Sigmoid colon (tissue), 6 donors: ENCODE measurements at regions not wholly inside any gene's neighbourhood (a gene's known extent, or its start where the extent isn't known, plus 50 kb on each side); places are given as distances from the start of the nearest gene placed in this dataset.

Experiments used
- DNase-seq: peaks from one replicate; pipeline ENCODE4 v3.0.0-alpha.2; 2019
- H3K27ac ChIP-seq, 4 donors: fragments of 200-600 bp; sonication (generic); one replicate each; pipeline ENCODE4 v1.5.1; 2016 to 2019; ENCODE audit warnings: mild to moderate bottlenecking in 1 of 4
- H3K27me3 ChIP-seq, 3 donors: fragments of 200-600 bp; sonication (generic); one replicate each; pipeline ENCODE4 v1.5.1; 2019; ENCODE audit warnings: mild to moderate bottlenecking in 1 of 3
- H3K36me3 ChIP-seq, 4 donors: fragments of 200-600 bp; sonication (generic); one replicate each; pipeline ENCODE4 v1.5.1; 2016 to 2019
- H3K4me1 ChIP-seq, 4 donors: fragments of 200-600 bp; sonication (generic); one replicate each; pipeline ENCODE4 v1.5.1; 2017 to 2019
- H3K4me3 ChIP-seq, 4 donors: fragments of 200-600 bp; sonication (generic); one replicate each; pipeline ENCODE4 v1.5.1; 2017 to 2019; ENCODE audit warnings: mild to moderate bottlenecking in 2 of 4, moderate library complexity in 1 of 4
- H3K9me3 ChIP-seq, 4 donors: fragments of 200-600 bp in 3 of 4; sonication (generic) in 3 of 4; one replicate each; pipeline versions ENCODE4 v1.5.1 to v1.6.1; 2013 to 2019
- EP300 ChIP-seq, 4 donors: sonication (generic); formaldehyde crosslinking; IDR thresholded peaks; one replicate each; pipeline ENCODE4 v1.6.1; 2017; ENCODE audit warnings: antibody characterized with exemption in 4 of 4
- POLR2A ChIP-seq, 2 donors: fragments of 450-650 bp; IDR thresholded peaks; one replicate each; pipeline ENCODE4 v1.6.1; 2016; ENCODE audit warnings: antibody characterized with exemption in 2 of 2, mild to moderate bottlenecking in 2 of 2, moderate library complexity in 2 of 2
- POLR2AphosphoS5 ChIP-seq, 4 donors: sonication (generic); formaldehyde crosslinking; IDR thresholded peaks; one replicate each; pipeline ENCODE4 v1.6.1; 2017; ENCODE audit warnings: antibody characterized with exemption in 4 of 4
- WGBS, 2 donors: extraction: QIAGEN DNeasy Blood & Tissue Kit; methylation state at CpG; one replicate each; pipeline ENCODE4 v1.1.7; 2013; 5-methylcytosine and 5-hydroxymethylcytosine counted together
- intact Hi-C: fragments of 100-400 bp; cut with DNase I; formaldehyde crosslinking; loops from one replicate; pipeline ENCODE4 v1.15.1; 2023
- TF ChIP-seq, protein P1 (sequence below), 4 experiments: fragments of 450-650 bp in 3 of 4; fragments of 200-600 bp in 1 of 4; IDR thresholded peaks; one replicate each; pipeline ENCODE4 v1.5.1; 2016 to 2019; ENCODE audit warnings: antibody characterized with exemption in 4 of 4, mild to moderate bottlenecking in 3 of 4, moderate library complexity in 2 of 4
- donor health status: healthy with polysubstance abuse.
- donor health status: healthy.

DNA sequence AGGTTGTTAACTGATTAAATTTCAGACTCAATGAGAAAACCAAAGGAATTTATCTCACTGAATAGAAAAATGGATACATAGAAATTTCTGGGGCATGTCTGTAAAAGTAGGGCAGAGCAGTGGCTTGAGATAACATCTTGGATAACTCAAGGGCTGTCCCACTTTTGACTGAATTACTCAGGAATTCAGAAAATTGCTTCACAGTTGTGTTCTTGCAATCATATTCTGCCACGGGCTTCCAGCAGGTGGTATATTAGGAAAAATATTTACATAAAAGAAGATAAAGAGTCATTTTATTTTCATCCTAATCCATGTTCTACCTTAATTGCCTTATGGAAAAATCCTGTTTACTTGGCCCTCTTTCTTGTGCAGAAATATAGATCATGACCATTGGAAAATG lies 156.4 kb upstream of the AKIRIN2 start:
- WGBS, 2 donors, result 9 to 64% methylated on average over 1 of the region's 1 CpG
- no peak for DNase-seq
- H3K27me3 ChIP-seq, result no peaks in the 10 kb centered on the region
- TF ChIP-seq EP300 (IDR thresholded peaks at IDR 0.05) (no peak), POLR2A (IDR thresholded peaks at IDR 0.05) (no peak), POLR2AphosphoS5 (IDR thresholded peaks at IDR 0.05) (no peak)
- intact Hi-C loops, result no loop called here
- H3K36me3 ChIP-seq, result no peaks in the 10 kb centered on the region
- no peaks in the 10 kb centered on the region for H3K9me3 ChIP-seq
- H3K4me1 ChIP-seq, result no peaks in the 10 kb centered on the region
- H3K27ac ChIP-seq, result no peak overlapping the region
- no peak overlapping the region for H3K4me3 ChIP-seq

DNA sequence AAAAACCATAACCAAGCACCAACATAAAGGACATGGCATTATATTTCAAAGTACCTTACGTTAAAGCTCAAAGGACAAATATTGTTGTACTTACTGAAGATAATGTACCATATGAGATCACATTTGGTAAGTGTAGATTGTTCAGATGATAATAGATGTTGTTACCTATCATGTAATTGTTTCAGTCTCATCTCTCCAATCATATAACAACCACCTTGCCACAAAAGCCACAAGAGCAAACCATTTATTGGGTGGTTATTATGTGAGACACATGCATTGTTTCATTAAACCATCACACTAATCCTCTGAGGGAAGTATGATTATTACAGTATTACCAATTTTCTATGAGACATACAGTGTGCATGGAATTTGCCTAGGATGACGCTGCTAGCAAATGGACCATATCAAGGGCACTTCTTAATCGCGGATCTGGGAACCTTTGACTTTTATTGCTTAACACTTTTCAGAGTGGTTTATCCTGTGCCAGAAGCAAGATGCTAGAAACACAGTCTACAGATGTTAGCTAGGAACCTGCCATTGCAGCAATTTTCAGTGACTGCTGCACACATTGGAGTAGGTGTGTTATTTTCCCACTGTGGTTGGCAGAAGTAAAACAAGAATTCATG lies 149.8 kb upstream of the AKIRIN2 start:
- Histone ChIP-seq H3K27ac (no peak overlapping the region), H3K4me1 (no peaks in the 10 kb centered on the region), H3K4me3 (no peak overlapping the region), H3K9me3 (no peaks in the 10 kb centered on the region), H3K36me3 (no peaks in the 10 kb centered on the region), H3K27me3 (no peaks in the 10 kb centered on the region)
- TF ChIP-seq, protein P1, sequence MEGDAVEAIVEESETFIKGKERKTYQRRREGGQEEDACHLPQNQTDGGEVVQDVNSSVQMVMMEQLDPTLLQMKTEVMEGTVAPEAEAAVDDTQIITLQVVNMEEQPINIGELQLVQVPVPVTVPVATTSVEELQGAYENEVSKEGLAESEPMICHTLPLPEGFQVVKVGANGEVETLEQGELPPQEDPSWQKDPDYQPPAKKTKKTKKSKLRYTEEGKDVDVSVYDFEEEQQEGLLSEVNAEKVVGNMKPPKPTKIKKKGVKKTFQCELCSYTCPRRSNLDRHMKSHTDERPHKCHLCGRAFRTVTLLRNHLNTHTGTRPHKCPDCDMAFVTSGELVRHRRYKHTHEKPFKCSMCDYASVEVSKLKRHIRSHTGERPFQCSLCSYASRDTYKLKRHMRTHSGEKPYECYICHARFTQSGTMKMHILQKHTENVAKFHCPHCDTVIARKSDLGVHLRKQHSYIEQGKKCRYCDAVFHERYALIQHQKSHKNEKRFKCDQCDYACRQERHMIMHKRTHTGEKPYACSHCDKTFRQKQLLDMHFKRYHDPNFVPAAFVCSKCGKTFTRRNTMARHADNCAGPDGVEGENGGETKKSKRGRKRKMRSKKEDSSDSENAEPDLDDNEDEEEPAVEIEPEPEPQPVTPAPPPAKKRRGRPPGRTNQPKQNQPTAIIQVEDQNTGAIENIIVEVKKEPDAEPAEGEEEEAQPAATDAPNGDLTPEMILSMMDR (IDR thresholded peaks at IDR 0.05), result no peak
- TF ChIP-seq POLR2AphosphoS5 (IDR thresholded peaks at IDR 0.05) (no peak), POLR2A (IDR thresholded peaks at IDR 0.05) (no peak), EP300 (IDR thresholded peaks at IDR 0.05) (no peak)
- 83 to 89% methylated on average over 4 of the region's 4 CpGs for WGBS, 2 donors
- DNase-seq, result no peak
- intact Hi-C loops, result no loop called here

DNA sequence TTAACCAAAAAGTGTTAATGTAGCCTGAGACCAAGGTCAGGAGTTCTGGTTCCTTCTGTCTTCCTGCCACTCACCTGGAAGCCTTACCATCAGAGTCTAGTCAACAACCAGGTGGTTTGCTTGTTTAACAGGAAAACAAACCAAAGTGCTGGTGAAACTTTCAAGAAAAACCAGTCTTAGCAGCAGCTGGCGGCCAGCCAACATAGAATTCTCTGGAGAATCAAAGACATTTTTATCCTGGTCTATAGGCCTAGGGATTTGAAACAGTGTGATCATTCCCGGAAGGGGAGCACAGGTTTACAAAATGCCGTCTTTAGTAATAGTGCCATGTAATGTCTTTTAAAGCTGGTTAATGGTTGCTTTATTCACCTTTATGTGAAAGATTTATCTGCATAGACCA lies 146.6 kb upstream of the AKIRIN2 start:
- Histone ChIP-seq H3K27ac (no peak overlapping the region), H3K9me3 (no peaks in the 10 kb centered on the region), H3K27me3 (no peaks in the 10 kb centered on the region), H3K36me3 (no peaks in the 10 kb centered on the region), H3K4me3 (no peak overlapping the region), H3K4me1 (no peaks in the 10 kb centered on the region)
- intact Hi-C loops, result no loop called here
- TF ChIP-seq EP300 (IDR thresholded peaks at IDR 0.05), result no peak
- WGBS, 2 donors, result 18 to 58% methylated on average over 3 of the region's 3 CpGs
- DNase-seq, result no peak

DNA sequence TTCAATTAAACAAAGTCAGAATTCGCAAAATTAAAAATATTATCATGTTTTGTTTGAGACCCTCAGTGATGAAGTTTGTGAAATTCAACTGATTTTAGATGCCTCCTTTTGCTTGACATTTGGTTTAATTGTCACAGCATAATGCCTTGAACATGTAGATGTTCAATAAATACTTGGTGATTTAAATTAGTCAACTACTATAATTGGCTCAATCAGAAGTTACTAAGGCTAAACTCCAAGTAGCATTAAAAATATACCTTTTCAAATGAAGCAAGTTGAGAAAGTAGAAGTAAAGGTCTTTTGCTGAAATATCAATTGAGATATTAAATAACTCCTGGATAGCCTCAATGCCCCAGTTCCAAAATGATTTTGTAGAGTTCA lies 145.8 kb upstream of the AKIRIN2 start:
- Histone ChIP-seq H3K27ac (no peak overlapping the region), H3K36me3 (no peaks in the 10 kb centered on the region)
- WGBS, 2 donors, result 95 to 97% methylated on average over 1 of the region's 1 CpG

DNA sequence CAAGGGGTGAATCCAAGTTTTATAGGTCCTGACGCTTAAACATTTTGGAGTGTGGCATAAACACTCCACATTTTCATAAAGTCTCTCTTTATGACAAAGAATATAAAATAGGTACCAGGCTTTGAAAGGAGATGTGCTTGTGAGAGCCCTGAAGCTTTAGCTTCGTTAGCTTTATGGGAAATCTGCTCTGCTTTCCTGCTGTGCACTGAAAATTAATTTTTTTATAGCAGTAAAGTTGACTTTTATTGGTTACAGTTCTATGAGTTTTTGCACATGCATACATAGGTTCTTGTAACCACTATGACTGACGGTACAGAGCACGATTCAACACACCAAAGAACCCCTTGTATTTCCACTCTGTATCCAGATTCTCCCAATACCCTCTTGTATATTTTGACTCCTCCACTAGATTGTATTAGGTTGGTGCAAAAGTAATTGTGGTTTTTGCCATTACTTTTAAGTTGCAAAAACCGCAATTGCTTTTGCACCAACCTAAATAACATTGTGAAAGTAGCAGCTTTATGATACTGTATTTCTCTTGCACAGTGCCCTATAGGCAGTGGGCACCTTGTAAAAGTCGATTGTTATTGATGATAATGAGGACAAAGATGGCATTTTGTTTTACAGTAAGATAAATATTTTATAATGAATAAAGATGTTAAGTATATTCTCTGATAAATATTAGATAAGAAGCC lies 145.2 kb upstream of the AKIRIN2 start:
- intact Hi-C loops, result no loop called here
- Histone ChIP-seq H3K27me3 (no peaks in the 10 kb centered on the region), H3K9me3 (no peaks in the 10 kb centered on the region), H3K27ac (no peak overlapping the region), H3K4me1 (no peaks in the 10 kb centered on the region), H3K36me3 (no peaks in the 10 kb centered on the region), H3K4me3 (no peak overlapping the region)
- TF ChIP-seq, protein P1 (IDR thresholded peaks at IDR 0.05), result no peak
- TF ChIP-seq EP300 (IDR thresholded peaks at IDR 0.05), result no peak
- TF ChIP-seq POLR2AphosphoS5 (IDR thresholded peaks at IDR 0.05), result no peak
- no peak for TF ChIP-seq POLR2A (IDR thresholded peaks at IDR 0.05)
- WGBS, 2 donors, result 82 to 85% methylated on average over 6 of the region's 6 CpGs
- DNase-seq, result no peak

More for the DNA sequence above, 145.8 kb upstream of the AKIRIN2 start:
- DNase-seq, result no peak
- intact Hi-C loops, result no loop called here
- Histone ChIP-seq H3K27me3 (no peaks in the 10 kb centered on the region), H3K4me3 (no peak overlapping the region), H3K9me3 (no peaks in the 10 kb centered on the region), H3K4me1 (no peaks in the 10 kb centered on the region)
- TF ChIP-seq POLR2AphosphoS5 (IDR thresholded peaks at IDR 0.05), result no peak
- TF ChIP-seq POLR2A (IDR thresholded peaks at IDR 0.05), result no peak

DNA sequence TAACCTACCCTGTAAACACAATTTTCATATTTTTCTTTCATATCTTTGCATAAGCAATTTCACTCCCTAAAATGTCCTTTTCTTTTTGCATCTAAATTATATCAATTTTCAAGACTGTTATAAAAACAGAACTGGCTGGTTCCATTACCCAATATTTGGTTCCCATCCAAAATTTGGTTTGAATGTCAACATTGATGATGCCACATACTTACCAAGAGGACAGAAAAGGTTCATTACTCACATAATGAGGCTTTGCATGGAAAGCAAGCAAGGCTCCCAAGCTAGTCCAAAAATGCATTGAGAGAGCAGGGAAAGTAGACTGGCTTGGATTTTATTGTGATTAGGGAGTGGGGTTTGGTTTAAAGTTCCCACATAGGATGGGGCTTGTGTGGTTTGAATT lies 144.4 kb upstream of the AKIRIN2 start:
- H3K27me3 ChIP-seq, result no peaks in the 10 kb centered on the region
- H3K4me1 ChIP-seq, result no peaks in the 10 kb centered on the region
- intact Hi-C loops, result no loop called here
- no peaks in the 10 kb centered on the region for H3K9me3 ChIP-seq
- H3K36me3 ChIP-seq, result no peaks in the 10 kb centered on the region
- H3K4me3 ChIP-seq, result no peak overlapping the region
- no peak for DNase-seq
- TF ChIP-seq POLR2A (IDR thresholded peaks at IDR 0.05) (no peak), EP300 (IDR thresholded peaks at IDR 0.05) (no peak), POLR2AphosphoS5 (IDR thresholded peaks at IDR 0.05) (no peak)
- TF ChIP-seq, protein P1 (IDR thresholded peaks at IDR 0.05), result no peak
- no peak overlapping the region for H3K27ac ChIP-seq
